ENCODE measurements at regions not wholly inside any gene's neighbourhood (a gene's known extent, or its start where the extent isn't known, plus 50 kb on each side); places are given as distances from the start of the nearest gene placed in this dataset.

DNA sequence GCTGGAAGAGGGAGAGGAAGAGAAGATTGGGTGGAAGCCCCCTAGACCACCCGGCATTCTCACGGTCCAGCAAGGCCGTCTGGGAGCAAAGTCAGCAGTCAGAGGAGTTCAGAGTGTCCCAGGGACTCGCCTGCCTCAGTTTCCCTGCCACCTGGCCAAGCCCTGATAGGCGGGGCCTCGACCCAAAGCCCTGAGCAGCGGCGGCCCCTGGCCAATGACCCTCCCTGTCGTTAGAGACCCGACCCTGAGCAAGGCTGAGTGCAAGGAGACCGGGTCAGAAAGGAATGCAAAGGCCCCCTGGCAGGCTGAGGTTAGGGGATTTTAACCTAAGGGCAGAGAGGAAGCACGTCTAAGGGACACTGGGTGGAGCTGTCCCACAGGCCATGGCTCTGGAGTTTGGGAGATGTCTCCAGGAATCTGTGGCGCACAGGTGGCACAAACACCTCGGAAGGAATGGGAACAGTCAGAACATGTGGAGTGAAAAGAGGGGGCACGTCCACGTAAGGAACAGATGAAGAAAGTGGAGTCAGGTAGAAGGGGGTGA, 196.8 kb upstream of the PDE1C start:
- H3K36me3 ChIP-seq, result no peaks in the 10 kb centered on the region
- TF ChIP-seq, protein P1, sequence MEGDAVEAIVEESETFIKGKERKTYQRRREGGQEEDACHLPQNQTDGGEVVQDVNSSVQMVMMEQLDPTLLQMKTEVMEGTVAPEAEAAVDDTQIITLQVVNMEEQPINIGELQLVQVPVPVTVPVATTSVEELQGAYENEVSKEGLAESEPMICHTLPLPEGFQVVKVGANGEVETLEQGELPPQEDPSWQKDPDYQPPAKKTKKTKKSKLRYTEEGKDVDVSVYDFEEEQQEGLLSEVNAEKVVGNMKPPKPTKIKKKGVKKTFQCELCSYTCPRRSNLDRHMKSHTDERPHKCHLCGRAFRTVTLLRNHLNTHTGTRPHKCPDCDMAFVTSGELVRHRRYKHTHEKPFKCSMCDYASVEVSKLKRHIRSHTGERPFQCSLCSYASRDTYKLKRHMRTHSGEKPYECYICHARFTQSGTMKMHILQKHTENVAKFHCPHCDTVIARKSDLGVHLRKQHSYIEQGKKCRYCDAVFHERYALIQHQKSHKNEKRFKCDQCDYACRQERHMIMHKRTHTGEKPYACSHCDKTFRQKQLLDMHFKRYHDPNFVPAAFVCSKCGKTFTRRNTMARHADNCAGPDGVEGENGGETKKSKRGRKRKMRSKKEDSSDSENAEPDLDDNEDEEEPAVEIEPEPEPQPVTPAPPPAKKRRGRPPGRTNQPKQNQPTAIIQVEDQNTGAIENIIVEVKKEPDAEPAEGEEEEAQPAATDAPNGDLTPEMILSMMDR (IDR thresholded peaks at IDR 0.05), result no peak
- H3K27ac ChIP-seq, result no peak overlapping the region

DNA sequence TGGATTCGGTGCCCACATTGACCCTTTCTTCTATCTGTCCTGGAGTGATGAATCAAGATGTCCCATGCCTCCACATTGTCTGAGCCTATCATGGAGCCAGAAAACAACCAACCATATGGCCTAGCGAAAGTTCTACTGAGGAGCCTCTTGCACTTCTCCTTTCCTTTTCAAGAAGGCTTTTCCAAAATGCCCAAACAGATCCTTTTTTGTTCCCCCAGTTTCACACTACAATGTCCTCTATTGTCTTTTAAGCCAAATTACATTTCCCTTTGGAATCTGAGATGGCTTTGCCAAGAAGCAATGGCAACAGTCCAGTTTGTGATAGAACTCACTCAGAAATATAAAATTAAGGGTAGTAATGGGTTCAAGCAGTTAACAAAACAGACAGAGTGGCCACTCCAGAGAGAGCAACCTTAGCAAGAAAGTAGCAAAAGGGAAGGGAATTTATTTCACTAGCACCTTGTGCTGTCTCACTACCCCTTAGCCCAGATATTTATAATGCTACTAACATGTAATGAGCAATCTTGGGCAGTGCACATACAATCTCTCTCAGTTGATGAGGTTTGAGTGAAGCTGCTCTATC, 194.6 kb upstream of the PDE1C start:
- Histone ChIP-seq H3K27ac (no peak overlapping the region), H3K27me3 (no peaks in the 10 kb centered on the region), H3K9me3 (no peaks in the 10 kb centered on the region), H3K4me3 (ENCODE audit: low read depth in 1 of 2, low read length in 1 of 2) (no peak overlapping the region), H3K36me3 (no peaks in the 10 kb centered on the region), H3K4me1 (ENCODE audit: control insufficient read depth in 1 of 2, insufficient read depth in 1 of 2, low read depth in 1 of 2, low read length in 1 of 2) (no peaks in the 10 kb centered on the region)
- TF ChIP-seq, protein P1 (IDR thresholded peaks at IDR 0.05), result no peak

More for the DNA sequence above, 196.8 kb upstream of the PDE1C start:
- H3K4me3 ChIP-seq (ENCODE audit: low read depth in 1 of 2, low read length in 1 of 2), result no peak overlapping the region
- no peaks in the 10 kb centered on the region for H3K27me3 ChIP-seq
- no peaks in the 10 kb centered on the region for H3K4me1 ChIP-seq (ENCODE audit: control insufficient read depth in 1 of 2, insufficient read depth in 1 of 2, low read depth in 1 of 2, low read length in 1 of 2)
- no peaks in the 10 kb centered on the region for H3K9me3 ChIP-seq

DNA sequence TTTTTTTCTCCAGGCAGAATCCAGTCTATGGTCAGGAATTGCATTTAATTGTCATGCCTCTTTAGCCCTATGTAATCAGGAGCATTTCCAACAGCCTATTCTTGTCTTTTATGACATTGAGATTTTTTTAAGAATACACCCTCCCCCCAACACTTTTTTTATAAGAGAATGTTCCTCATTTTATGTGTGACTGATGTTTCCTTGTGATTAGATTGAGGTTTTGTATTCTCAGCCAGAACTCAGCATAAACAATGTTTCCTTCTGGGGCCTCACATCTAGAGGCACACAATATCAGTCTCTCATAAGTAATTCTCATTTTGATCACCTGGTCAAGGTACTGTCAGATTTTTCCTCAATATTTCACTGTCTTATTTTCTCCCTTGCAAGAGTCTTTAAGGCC, 193.4 kb upstream of the PDE1C start:
- Histone ChIP-seq H3K9me3 (no peaks in the 10 kb centered on the region), H3K36me3 (no peaks in the 10 kb centered on the region), H3K27ac (no peak overlapping the region), H3K4me3 (ENCODE audit: low read depth in 1 of 2, low read length in 1 of 2) (no peak overlapping the region), H3K4me1 (ENCODE audit: control insufficient read depth in 1 of 2, insufficient read depth in 1 of 2, low read depth in 1 of 2, low read length in 1 of 2) (no peaks in the 10 kb centered on the region), H3K27me3 (no peaks in the 10 kb centered on the region)
- TF ChIP-seq, protein P1 (IDR thresholded peaks at IDR 0.05), result no peak

DNA sequence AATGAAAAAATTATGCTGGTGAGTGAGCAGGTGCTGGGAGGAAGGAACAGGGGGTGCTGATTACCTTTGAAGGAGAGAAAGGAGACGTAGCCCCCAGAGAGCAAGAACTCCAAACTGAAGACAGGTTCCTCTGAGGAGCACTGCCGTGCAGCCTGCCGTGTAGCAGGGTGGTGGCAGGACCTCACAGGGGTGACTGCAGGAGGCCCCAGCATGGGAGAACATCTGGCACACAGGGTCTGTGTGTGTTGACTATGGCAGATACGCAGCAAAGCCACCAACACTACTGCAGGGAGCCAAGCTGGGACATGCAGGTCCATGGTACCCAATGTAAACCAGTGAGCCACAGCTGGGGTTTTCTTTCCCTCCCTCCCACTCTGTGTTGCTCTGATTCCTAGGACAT, 192.1 kb upstream of the PDE1C start:
- TF ChIP-seq, protein P1 (IDR thresholded peaks at IDR 0.05), result no peak
- Histone ChIP-seq H3K27me3 (no peaks in the 10 kb centered on the region), H3K4me1 (ENCODE audit: control insufficient read depth in 1 of 2, insufficient read depth in 1 of 2, low read depth in 1 of 2, low read length in 1 of 2) (no peaks in the 10 kb centered on the region), H3K4me3 (ENCODE audit: low read depth in 1 of 2, low read length in 1 of 2) (no peak overlapping the region), H3K27ac (no peak overlapping the region), H3K36me3 (no peaks in the 10 kb centered on the region), H3K9me3 (no peaks in the 10 kb centered on the region)

DNA sequence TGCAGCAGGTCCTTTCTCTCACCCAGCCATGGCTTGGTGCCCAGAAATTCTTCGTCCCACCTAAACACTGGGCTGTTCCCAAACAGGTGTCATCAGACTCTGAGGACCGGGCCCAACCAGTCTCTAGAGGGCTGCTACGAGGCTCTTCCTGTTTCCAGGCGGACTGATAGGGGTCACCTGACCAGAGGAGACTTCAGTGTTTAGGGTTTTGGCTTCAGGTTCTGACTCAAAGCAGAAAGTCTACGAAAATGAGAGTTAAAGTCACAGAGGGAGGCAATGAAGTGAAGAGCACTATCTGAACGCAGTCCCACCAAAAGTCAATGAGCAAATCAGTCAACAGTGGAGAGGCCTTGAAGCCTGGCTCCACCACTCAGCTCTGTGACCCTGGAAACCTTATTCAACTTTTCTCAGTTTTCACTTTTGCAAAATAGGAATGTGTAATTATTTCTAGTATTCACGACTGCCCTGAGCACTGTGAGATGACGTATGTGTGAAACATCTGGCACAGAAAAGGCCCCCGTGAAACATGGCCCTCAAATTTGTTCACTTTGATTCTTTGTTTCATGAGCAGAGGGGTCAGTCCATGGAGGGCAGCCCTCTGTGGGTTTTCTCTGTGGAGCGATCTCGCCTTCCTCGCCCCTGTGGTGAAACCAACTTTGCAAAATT, 189.9 kb upstream of the PDE1C start:
- H3K4me1 ChIP-seq (ENCODE audit: control insufficient read depth in 1 of 2, insufficient read depth in 1 of 2, low read depth in 1 of 2, low read length in 1 of 2), result no peaks in the 10 kb centered on the region
- no peaks in the 10 kb centered on the region for H3K36me3 ChIP-seq
- no peak overlapping the region for H3K4me3 ChIP-seq (ENCODE audit: low read depth in 1 of 2, low read length in 1 of 2)
- no peak overlapping the region for H3K27ac ChIP-seq
- TF ChIP-seq, protein P1 (IDR thresholded peaks at IDR 0.05), result no peak
- H3K9me3 ChIP-seq, result no peaks in the 10 kb centered on the region
- no peaks in the 10 kb centered on the region for H3K27me3 ChIP-seq

Measured in neutrophil (primary cell).